ENCODE measurements at regions not wholly inside any gene's neighbourhood (a gene's known extent, or its start where the extent isn't known, plus 50 kb on each side); places are given as distances from the start of the nearest gene placed in this dataset.

- no peak for FAIRE-seq
These were observed 134.5 kb upstream of the ZNF804A start for GRCh38 chr2:184463866-184464248.

GRCh38 chr2:184468826-184469225 lies 129.5 kb upstream of the ZNF804A start:
- no peak for FAIRE-seq

- no peak for FAIRE-seq
These were observed 125.8 kb upstream of the ZNF804A start for GRCh38 chr2:184472481-184472880.

- no peak for FAIRE-seq
These were observed 116.5 kb upstream of the ZNF804A start for GRCh38 chr2:184481865-184482264.

GRCh38 chr2:184498936-184499335 lies 99.4 kb upstream of the ZNF804A start:
- FAIRE-seq, result peak; percentile 24

GRCh38 chr2:184504252-184504651 lies 94.1 kb upstream of the ZNF804A start:
- no peak for FAIRE-seq

GRCh38 chr2:184507254-184507653 lies 91.1 kb upstream of the ZNF804A start:
- no peak for FAIRE-seq

- FAIRE-seq, result peak; percentile 57
These were observed 80.9 kb upstream of the ZNF804A start for GRCh38 chr2:184517402-184517801.

GRCh38 chr2:184520441-184520840 lies 77.9 kb upstream of the ZNF804A start:
- FAIRE-seq, result no peak

GRCh38 chr2:184523732-184524131 lies 74.6 kb upstream of the ZNF804A start:
- no peak for FAIRE-seq

- no peak for FAIRE-seq
These were observed 73.6 kb upstream of the ZNF804A start for GRCh38 chr2:184524551-184525382.

GRCh38 chr2:184527058-184527457 lies 71.3 kb upstream of the ZNF804A start:
- no peak for FAIRE-seq

- FAIRE-seq, result no peak
These were observed 70.2 kb upstream of the ZNF804A start for GRCh38 chr2:184528119-184528518.

GRCh38 chr2:184530239-184530638 lies 68.1 kb upstream of the ZNF804A start:
- FAIRE-seq, result no peak

- FAIRE-seq, result no peak
These were observed 67.4 kb upstream of the ZNF804A start for GRCh38 chr2:184530959-184531358.

GRCh38 chr2:184532551-184532950 lies 65.8 kb upstream of the ZNF804A start:
- no peak for FAIRE-seq

- FAIRE-seq, result no peak
These were observed 63.3 kb upstream of the ZNF804A start for GRCh38 chr2:184534986-184535385.

GRCh38 chr2:184540246-184540789 lies 58.0 kb upstream of the ZNF804A start:
- no peak for FAIRE-seq

- no peak for FAIRE-seq
These were observed 56.7 kb upstream of the ZNF804A start for GRCh38 chr2:184541591-184541990.

GRCh38 chr2:184543832-184544231 lies 54.5 kb upstream of the ZNF804A start:
- no peak for FAIRE-seq
